ENCODE measurements at regions not wholly inside any gene's neighbourhood (a gene's known extent, or its start where the extent isn't known, plus 50 kb on each side); places are given as distances from the start of the nearest gene placed in this dataset.
"Not testable (repeated sequence)": the region's sequence is repeated elsewhere in the genome, so short reads cannot be mapped to it uniquely, and the experiment has no call there.

DNA sequence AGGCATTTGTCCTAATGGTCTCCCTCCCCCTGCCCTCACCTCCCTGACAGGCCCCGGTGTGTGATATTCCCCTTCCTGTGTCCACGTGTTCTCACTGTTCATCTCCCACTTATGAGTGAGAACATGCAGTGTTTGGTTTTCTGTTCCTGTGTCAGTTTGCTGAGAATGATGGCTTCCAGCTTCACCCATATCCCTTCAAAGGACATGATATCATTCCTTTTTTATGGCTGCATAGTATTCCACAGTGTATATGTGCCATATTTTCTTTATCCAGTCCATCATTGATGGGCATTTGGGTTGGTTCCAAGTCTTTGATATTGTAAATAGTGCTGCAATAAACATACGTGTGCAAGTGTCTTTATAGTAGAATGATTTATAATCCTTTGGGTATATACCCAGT, 187.0 kb downstream of the CSNK1G3 start:
- POLR2A ChIA-PET; H3K4me3 ChIP-seq (ENCODE audit: low read depth, low read length); H3K36me3 ChIP-seq (ENCODE audit: control insufficient read depth in 2 of 2, insufficient read depth in 1 of 2, low read length in 2 of 2); H3K9me3 ChIP-seq (ENCODE audit: control insufficient read depth, insufficient read depth, low read depth, low read length); H3K4me1 ChIP-seq (ENCODE audit: control insufficient read depth, insufficient read depth, low read length); CTCF ChIA-PET; H3K27ac ChIP-seq (ENCODE audit: extremely low read depth, low read depth, low read length): not testable (repeated sequence)
- peak; percentile 87 for TF ChIP-seq ZNF146 (tag by site-specific recombination; IDR thresholded peaks at IDR 0.05)

GRCh38 chr5:123696921-123697341, 185.0 kb downstream of the CSNK1G3 start:
- Histone ChIP-seq H3K4me3 (ENCODE audit: low read depth, low read length) (no peak overlapping the region), H3K27ac (ENCODE audit: extremely low read depth, low read depth, low read length) (no peak overlapping the region), H3K36me3 (ENCODE audit: control insufficient read depth in 2 of 2, insufficient read depth in 1 of 2, low read length in 2 of 2) (no peaks in the 10 kb centered on the region), H3K4me1 (ENCODE audit: control insufficient read depth, insufficient read depth, low read length) (no peaks in the 10 kb centered on the region), H3K9me3 (ENCODE audit: control insufficient read depth, insufficient read depth, low read depth, low read length) (no peaks in the 10 kb centered on the region)
- CTCF ChIA-PET, result no interaction called here
- TF ChIP-seq ZFP37 (tag by site-specific recombination; IDR thresholded peaks at IDR 0.05), result no peak
- TF ChIP-seq ZBTB21 (tag by site-specific recombination; IDR thresholded peaks at IDR 0.05), result no peak
- TF ChIP-seq ZNF114 (tag by site-specific recombination; IDR thresholded peaks at IDR 0.05), result no peak
- TF ChIP-seq TRIM28 (IDR thresholded peaks at IDR 0.05; ENCODE audit: borderline replicate concordance, low read length), result no peak
- TF ChIP-seq ZNF692 (tag by site-specific recombination; IDR thresholded peaks at IDR 0.05), result no peak
- TF ChIP-seq ZNF423 (tag by site-specific recombination; IDR thresholded peaks at IDR 0.05), result no peak
- TF ChIP-seq ZNF560 (tag by site-specific recombination; IDR thresholded peaks at IDR 0.05; ENCODE audit: borderline replicate concordance), result no peak
- no peak for TF ChIP-seq ZNF521 (tag by site-specific recombination; IDR thresholded peaks at IDR 0.05)
- no peak for TF ChIP-seq ZNF768 (tag by site-specific recombination; IDR thresholded peaks at IDR 0.05)
- TF ChIP-seq, protein P1, sequence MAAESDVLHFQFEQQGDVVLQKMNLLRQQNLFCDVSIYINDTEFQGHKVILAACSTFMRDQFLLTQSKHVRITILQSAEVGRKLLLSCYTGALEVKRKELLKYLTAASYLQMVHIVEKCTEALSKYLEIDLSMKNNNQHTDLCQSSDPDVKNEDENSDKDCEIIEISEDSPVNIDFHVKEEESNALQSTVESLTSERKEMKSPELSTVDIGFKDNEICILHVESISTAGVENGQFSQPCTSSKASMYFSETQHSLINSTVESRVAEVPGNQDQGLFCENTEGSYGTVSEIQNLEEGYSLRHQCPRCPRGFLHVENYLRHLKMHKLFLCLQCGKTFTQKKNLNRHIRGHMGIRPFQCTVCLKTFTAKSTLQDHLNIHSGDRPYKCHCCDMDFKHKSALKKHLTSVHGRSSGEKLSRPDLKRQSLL (tag by site-specific recombination; IDR thresholded peaks at IDR 0.05), result no peak
- no peak for TF ChIP-seq GLI2 (tag by site-specific recombination; IDR thresholded peaks at IDR 0.05; ENCODE audit: borderline replicate concordance, low read depth)
- TF ChIP-seq HOXC10 (CRISPR knock-in tag; IDR thresholded peaks at IDR 0.05), result no peak
- no peak for TF ChIP-seq ZNF626 (tag by site-specific recombination; IDR thresholded peaks at IDR 0.05)
- TF ChIP-seq ZSCAN4 (tag by site-specific recombination; IDR thresholded peaks at IDR 0.05), result no peak
- no peak for TF ChIP-seq ZNF596 (tag by site-specific recombination; IDR thresholded peaks at IDR 0.05)
- POLR2A ChIA-PET, result no interaction called here

- POLR2A ChIA-PET, result no interaction called here
Measured at GRCh38 chr5:123690821-123691220, 178.8 kb downstream of the CSNK1G3 start.

More at GRCh38 chr5:123690821-123691220, 178.8 kb downstream of the CSNK1G3 start:
- no peak overlapping the region for H3K4me3 ChIP-seq (ENCODE audit: low read depth, low read length)
- H3K27ac ChIP-seq (ENCODE audit: extremely low read depth, low read depth, low read length), result no peak overlapping the region
- H3K9me3 ChIP-seq (ENCODE audit: control insufficient read depth, insufficient read depth, low read depth, low read length), result no peaks in the 10 kb centered on the region
- H3K4me1 ChIP-seq (ENCODE audit: control insufficient read depth, insufficient read depth, low read length), result no peaks in the 10 kb centered on the region
- no peaks in the 10 kb centered on the region for H3K36me3 ChIP-seq (ENCODE audit: control insufficient read depth in 2 of 2, insufficient read depth in 1 of 2, low read length in 2 of 2)
- TF ChIP-seq ZNF18 (tag by site-specific recombination; IDR thresholded peaks at IDR 0.05) (no peak), ZNF510 (tag by site-specific recombination; IDR thresholded peaks at IDR 0.05; ENCODE audit: insufficient replicate concordance) (no peak), ZBTB17 (tag by site-specific recombination; IDR thresholded peaks at IDR 0.05) (no peak), ZNF777 (tag by site-specific recombination; IDR thresholded peaks at IDR 0.05; ENCODE audit: borderline replicate concordance) (no peak), ZNF248 (tag by site-specific recombination; IDR thresholded peaks at IDR 0.05) (no peak), ZNF585B (tag by site-specific recombination; IDR thresholded peaks at IDR 0.05) (no peak), ZFP3 (tag by site-specific recombination; IDR thresholded peaks at IDR 0.05; ENCODE audit: low read depth) (no peak)
- TF ChIP-seq, protein P1 (tag by site-specific recombination; IDR thresholded peaks at IDR 0.05), result no peak
- TF ChIP-seq, protein P2, sequence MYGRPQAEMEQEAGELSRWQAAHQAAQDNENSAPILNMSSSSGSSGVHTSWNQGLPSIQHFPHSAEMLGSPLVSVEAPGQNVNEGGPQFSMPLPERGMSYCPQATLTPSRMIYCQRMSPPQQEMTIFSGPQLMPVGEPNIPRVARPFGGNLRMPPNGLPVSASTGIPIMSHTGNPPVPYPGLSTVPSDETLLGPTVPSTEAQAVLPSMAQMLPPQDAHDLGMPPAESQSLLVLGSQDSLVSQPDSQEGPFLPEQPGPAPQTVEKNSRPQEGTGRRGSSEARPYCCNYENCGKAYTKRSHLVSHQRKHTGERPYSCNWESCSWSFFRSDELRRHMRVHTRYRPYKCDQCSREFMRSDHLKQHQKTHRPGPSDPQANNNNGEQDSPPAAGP (tag by site-specific recombination; IDR thresholded peaks at IDR 0.05), result no peak
- TF ChIP-seq, protein P3, sequence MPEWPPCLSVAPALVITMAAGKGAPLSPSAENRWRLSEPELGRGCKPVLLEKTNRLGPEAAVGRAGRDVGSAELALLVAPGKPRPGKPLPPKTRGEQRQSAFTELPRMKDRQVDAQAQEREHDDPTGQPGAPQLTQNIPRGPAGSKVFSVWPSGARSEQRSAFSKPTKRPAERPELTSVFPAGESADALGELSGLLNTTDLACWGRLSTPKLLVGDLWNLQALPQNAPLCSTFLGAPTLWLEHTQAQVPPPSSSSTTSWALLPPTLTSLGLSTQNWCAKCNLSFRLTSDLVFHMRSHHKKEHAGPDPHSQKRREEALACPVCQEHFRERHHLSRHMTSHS (tag by site-specific recombination; IDR thresholded peaks at IDR 0.05), result no peak
- CTCF ChIA-PET, result interaction anchor here (0.7 kb wide), 1 partner anchor 19 kb away, joined by 4 read pairs; no protein-coding TSS in a partner anchor

Measured in HEK293 (cell line).